ENCODE measurements at regions not wholly inside any gene's neighbourhood (a gene's known extent, or its start where the extent isn't known, plus 50 kb on each side); places are given as distances from the start of the nearest gene placed in this dataset.
"Not testable (repeated sequence)": the region's sequence is repeated elsewhere in the genome, so short reads cannot be mapped to it uniquely, and the experiment has no call there.

DNA sequence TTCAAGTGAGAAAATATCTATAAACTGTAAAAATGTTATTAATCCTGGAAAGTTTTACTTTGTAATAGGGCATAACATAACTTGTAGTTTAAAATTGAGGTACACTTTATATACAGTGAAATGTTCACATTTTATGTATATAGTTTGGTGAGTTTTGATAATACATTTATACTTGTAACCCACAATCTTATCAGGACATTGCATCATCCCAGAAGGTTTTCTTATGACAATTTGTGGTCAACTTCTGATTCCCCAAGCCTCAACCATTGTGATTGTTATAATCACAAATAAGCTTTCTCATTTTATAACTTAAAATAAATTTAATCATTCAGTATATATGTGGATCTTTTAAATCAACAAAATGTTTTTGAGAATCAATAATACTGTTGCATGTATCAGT, 151.1 kb downstream of the TFPI2 start:
- DNase-seq (ENCODE audit: low read depth) = no peak

DNA sequence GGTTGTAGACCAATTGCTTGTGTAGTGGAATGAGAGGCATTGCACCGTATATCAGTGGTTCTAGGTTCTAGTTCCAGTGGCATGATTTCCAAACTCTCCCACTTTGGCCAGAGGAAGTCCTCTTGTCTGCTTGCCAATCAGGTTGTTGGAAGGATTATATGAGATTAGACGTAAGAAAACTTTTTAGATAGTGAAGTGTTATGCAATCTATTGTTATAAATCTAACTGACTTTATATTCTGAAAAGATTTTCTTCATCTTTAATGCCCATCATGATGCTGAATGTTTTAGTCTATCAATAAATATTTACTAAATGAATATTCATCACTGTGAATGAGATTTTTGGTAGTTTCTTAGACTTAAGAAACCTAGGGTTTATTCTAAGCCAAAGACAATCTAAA, 152.6 kb downstream of the TFPI2 start:
- no peak for DNase-seq (ENCODE audit: low read depth)

- DNase-seq (ENCODE audit: low read depth) = no peak
Measured at GRCh38 chr7:93736668-93737369, 153.7 kb downstream of the TFPI2 start.

- no peak for DNase-seq (ENCODE audit: low read depth)
Measured at GRCh38 chr7:93728292-93728691, 153.8 kb upstream of the CALCR start.

DNA sequence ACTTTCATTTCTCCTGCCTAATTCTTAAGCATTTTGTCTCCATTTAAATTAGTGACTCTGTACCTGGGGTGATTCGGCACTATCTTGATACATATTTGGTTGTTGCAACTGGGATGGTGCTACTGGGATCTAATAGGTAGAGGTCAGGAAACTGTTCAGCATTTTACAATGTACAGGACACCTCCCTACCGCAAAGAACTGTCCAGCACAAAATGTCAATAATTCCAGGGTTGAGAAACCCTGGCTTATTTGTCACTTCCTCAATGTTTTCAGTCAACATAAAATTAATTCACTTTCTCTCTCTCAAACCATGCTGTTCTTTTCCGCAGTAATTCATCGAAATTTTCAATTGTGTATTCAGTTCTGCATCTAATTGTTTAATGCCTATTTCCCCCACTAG, 151.4 kb upstream of the CALCR start:
- DNase-seq (ENCODE audit: low read depth) = no peak

DNA sequence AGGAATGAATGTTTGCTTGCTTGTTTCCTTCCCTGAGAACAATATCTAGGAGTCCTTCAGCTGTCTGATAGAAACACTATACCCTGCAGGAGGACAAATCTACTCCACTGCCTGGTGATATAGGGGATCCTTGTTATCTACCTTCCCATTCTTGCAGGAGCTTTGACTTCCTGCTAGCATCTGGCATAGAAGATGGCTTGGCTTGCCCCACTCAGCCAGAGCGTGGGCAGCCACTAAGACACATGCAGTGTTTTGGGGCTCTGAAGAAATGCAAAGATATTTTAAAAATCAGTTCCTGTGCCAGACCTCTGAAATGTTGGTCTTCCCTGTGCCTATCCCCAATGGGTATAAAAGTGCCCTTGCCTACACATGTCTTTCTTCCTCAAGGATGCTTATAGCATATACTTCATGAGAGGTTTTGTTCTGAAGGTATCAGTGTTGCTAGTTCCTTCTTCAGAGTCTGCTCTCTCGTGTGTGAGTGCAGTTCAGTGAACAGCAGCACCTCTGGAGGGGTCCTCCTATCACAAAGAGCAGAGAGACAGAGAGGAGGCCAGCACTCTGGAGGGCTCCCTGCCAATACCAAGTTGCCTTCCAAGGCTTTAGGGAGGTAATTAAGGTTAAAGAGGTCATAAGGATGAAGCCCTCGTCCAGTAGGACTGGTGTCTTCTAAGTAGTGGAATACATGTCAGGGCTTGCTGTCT, 149.1 kb upstream of the CALCR start:
- DNase-seq (ENCODE audit: low read depth) = no peak

DNA sequence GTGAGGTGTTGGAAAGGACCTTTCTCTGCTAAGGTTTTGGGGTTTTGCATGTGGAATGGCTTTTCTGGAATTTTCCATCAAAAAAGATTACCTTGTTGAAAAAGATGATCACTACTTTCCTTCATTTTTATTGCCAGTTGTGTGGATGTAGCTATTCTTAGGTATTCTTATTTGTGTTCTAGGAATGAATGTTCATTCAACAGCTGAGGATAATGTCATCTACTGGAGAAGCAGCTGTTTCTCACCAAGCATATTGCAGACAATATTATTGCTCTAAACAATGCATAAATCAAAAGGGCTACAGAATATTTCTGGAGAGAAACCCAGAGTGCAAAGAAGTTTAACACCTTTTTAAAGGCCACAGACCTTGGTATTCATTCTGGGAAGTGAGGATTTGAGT, 145.6 kb upstream of the CALCR start:
- no peak for DNase-seq (ENCODE audit: low read depth)

DNA sequence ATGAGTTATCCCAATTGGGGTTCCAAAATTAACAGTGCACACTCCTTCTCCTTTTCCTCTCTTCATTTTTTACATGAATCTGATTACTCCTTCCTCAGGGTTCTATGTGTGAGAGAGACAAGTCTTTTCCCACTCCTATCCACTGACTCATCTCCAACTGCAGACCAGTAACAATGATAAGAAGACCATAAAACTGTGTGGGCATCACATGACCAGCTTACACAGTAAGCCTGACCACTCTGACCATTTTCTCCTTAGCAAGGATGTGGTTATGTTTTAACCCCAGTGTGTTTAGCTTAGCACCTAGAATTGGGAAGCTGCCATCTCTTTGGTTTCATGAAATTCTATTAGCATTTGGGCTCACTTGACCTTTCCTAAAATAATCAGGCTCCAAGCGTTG, 145.0 kb upstream of the CALCR start:
- peak; percentile 91 for DNase-seq (ENCODE audit: low read depth)

DNA sequence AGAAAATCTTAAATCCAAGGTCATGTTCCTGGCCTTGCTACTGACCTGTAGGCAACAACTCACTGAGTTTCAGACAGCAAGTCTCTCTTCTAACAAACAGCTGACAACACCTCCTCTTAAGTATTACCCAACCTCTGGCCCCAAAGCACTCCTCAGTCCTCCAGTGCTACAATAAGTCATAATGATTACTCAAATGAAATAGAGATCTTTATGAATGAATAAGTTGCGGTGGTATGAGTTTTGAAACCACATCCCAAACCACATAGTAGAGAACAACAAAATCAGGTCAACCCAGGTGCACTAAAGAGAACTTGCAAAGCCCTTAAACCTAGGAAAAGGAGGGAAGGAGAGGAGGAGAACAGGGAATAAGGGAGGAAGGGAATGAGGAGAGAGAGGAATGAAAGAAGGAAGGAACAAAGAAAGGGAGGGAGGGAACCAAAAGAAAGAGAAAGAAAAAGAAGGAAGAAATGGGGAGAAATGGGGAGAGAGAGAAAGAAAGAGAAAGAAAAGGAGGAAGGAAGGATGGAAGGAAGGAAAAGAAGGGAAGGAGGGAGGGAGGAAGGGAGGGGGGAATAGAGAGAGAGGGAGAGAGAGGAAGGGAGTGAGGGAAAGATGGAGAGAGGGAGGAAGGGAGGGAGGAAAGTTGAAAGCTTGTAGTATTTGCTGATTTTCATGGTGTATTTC, 142.8 kb upstream of the CALCR start:
- DNase-seq (ENCODE audit: low read depth) = peak; percentile 76

DNA sequence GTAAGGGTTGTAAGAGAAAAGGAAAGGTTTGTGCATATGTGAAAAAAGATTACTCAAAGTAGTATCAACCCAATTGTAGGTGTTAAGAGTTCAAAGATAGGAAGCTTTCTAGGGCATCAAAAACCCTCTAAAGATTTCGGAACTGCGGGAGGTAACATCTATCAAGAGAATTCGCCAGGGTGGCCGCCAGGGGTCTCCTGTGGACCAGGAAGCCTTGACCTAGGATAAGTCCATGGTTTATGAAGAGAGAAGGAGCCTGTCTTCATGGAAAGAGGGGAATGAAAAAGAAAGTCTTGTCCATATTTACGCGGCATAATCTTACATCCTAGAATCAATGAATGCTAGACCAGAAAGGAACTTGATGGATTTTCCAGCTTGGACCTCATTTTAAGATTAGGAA, 140.7 kb upstream of the CALCR start:
- DNase-seq (ENCODE audit: low read depth) = peak; percentile 52

DNA sequence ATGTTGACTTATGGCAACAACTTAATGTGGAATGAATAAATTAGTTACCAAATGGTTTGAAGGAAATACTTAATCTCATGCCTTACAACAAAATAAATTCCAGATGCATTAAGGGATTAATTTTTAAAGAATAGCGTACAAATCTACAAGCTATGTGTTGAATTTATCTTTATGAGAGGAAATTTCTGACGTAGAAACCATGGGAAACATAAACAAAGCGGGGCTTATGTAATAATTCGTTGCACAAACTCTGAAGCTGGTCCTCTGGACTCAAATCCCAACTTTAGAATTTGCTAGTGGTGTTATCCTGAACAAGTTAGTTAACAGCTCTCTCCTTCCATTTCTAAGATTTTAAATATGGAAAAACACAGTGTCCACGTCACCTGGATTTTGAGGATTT, 137.4 kb upstream of the CALCR start:
- DNase-seq (ENCODE audit: low read depth) = peak; percentile 7

- not testable (repeated sequence) for DNase-seq (ENCODE audit: low read depth)
Measured at GRCh38 chr7:93708255-93708654, 133.7 kb upstream of the CALCR start.

- no peak for DNase-seq (ENCODE audit: low read depth)
Measured at GRCh38 chr7:93707249-93707648, 132.7 kb upstream of the CALCR start.

DNA sequence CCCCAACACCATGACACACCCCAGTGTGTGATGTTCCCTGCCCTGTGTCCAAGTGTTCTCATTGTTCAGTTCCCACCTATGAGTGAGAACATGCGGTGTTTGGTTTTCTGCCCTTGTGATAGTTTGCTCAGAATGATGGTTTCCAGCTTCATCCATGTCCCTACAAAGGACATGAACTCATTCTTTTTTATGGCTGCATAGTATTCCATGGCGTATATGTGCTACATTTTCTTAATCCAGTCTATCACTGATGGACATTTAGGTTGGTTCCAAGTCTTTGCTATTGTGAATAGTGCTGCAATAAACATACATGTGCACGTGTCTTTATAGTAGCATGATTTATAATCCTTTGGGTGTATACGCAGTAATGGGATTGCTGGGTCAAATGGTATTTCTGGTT, 131.6 kb upstream of the CALCR start:
- not testable (repeated sequence) for DNase-seq (ENCODE audit: low read depth)

DNA sequence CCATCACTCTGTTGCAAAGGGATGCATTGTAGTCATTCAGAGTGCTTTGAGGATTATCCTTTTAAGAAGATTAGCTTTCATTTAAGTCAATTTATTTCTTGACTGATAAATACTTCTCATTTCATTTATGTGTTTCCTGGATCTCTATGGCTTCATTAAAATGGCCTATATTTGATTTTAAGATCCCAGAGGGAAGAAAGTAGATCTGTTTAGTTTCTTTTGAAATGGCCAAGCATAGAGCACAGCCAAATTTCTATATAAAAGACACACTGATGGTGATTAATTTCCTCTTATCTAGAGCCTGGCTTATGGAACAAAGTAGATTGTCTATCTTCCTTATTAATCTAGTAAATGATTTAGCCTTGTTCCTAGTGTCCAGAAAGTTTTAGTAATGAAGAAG, 129.7 kb upstream of the CALCR start:
- DNase-seq (ENCODE audit: low read depth) = no peak

DNA sequence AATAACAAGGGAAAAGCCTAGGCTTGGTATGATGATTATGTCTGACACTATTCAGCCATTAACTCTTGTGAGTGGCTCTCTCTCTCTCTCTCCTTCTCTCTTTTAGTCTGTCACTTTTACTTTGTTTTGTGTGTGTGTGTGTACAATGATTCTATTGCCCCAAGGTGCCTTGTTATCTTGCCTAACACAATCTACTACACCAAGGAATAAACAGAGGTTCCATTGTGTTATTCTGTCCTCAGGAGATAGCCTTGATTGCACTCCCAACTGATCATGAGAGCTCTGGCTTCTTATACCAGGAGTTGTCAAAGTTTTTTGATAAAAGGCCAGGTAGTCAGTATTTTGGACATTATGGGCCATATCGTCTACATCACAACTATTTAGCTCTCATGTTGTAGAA, 123.4 kb upstream of the CALCR start:
- no peak for DNase-seq (ENCODE audit: low read depth)

- DNase-seq (ENCODE audit: low read depth) = no peak
Measured at GRCh38 chr7:93693796-93694195, 119.3 kb upstream of the CALCR start.

GRCh38 chr7:93690021-93690420, 115.5 kb upstream of the CALCR start:
- DNase-seq (ENCODE audit: low read depth) = no peak

DNA sequence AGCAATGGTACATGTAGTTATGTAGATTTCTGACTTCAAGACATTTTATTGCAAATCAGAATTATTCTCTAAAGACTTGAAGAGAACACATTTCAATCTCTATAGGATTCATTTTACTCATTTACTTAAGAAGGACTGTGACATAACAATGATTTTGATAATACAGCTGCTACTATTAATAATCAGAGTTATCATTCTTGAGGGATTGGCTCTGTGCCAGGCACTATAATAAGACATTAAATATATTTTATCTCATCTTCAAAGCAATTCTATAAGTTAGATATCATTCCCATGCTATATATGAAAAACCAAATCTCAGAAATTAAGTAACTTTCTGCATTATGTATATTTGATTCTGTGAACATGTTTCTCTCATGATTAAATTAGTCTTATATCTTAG, 103.7 kb upstream of the CALCR start:
- no peak for DNase-seq (ENCODE audit: low read depth)

GRCh38 chr7:93663561-93664299, 89.2 kb upstream of the CALCR start:
- DNase-seq (ENCODE audit: low read depth) = no peak

- not testable (repeated sequence) for DNase-seq (ENCODE audit: low read depth)
Measured at GRCh38 chr7:93658163-93658562, 83.6 kb upstream of the CALCR start.

DNA sequence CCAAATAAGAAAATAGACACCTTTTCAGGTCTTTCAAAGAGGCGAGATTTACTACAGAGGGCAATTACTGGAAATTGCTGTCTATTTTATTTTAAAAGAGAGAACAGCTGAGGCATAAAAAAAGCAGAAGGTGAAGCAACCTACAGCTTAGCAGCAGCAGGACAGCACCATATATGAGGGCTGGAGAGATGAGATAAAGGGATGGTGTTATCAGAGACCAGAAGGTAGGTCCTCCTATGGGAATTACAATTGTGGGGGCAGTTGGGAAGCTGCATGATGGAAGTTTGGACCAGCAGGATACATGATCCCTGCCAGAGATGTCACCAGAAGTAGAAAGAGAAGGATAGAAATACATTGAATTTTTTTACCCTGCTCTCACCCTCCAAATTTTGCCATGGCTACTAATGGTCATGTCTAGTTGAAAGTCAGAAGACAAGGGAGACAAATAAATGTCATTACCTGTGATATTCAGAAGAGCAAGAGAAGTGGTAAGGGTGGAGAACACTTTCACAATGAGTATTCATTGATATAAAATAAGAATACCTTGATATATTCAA, 77.2 kb upstream of the CALCR start:
- DNase-seq (ENCODE audit: low read depth) = no peak
